ENCODE measurements at regions not wholly inside any gene's neighbourhood (a gene's known extent, or its start where the extent isn't known, plus 50 kb on each side); places are given as distances from the start of the nearest gene placed in this dataset.

DNA sequence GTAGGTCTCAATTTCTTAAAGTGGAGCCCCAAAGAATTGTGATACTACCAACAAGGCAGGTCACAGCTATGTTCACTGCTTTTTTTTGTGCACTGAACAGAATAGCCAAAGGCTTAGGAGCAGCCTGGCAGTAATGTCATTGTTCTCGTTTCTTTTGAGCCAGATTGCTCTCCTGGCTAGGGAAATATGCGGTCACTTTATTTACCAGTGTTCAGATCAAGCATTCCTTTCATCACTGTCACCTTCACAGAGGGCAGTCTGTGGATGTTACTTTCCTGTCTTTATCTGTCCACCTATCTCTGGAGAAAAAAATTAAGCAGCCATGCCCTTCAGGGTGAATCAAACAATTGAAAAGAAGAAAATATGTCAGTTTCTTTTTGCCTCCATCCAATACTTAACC lies 159.6 kb downstream of the BTG1 start:
- Histone ChIP-seq H3K27ac (ENCODE audit: low read length) (no peak overlapping the region), H3K27me3 (ENCODE audit: control insufficient read depth, insufficient read depth, low read length) (no peaks in the 10 kb centered on the region), H3K4me3 (ENCODE audit: low read length) (no peak overlapping the region), H3K4me1 (ENCODE audit: control insufficient read depth, insufficient read depth, low read length) (no peaks in the 10 kb centered on the region), H3K9me3 (ENCODE audit: control insufficient read depth, insufficient read depth, low read length) (no peaks in the 10 kb centered on the region), H3K36me3 (ENCODE audit: control insufficient read depth, insufficient read depth, low read length) (no peaks in the 10 kb centered on the region)
- WGBS (ENCODE audit: insufficient coverage, insufficient read length) = no CpG with 5 or more reads among the region's 2 CpGs
- no peak for DNase-seq (ENCODE audit: low read depth, low spot score)

DNA sequence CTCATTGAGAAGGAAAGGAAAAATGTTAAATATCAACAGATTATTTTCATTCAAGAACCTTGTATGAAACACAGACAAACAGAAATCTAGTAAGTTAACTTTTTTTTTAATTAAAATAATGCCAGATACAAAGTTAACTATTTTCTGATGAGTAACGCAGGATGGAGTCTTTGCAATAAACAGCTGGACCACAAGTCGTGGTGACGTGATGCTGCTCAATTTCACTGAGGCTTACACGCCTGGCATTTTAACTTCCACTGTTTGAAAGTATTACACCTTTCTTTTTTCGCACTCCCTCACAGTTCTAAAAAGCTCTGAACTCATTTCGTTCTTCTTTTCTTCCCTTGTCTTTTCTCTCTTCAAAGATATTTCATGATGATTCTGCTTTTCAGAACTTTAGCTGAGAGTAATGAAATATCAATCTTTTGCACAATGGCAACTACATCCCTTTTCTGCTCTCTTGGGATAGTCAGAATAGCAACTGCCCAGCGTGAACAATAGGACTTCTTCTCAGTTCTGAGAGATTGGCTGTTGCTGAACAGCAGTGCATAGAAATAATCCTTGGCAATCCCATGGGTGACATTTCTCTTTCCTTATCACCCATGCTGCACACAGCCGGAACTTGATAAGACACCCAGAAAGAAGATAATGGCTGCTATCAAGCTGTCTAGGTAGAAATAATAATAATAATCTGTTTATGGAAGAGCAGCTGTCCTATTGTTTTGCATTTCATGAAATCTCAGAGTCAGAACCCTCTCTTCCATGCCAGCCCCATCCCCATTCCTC lies 160.5 kb downstream of the BTG1 start:
- no CpG with 5 or more reads among the region's 8 CpGs for WGBS (ENCODE audit: insufficient coverage, insufficient read length)
- Histone ChIP-seq H3K36me3 (ENCODE audit: control insufficient read depth, insufficient read depth, low read length) (no peaks in the 10 kb centered on the region), H3K4me1 (ENCODE audit: control insufficient read depth, insufficient read depth, low read length) (no peaks in the 10 kb centered on the region), H3K27me3 (ENCODE audit: control insufficient read depth, insufficient read depth, low read length) (no peaks in the 10 kb centered on the region), H3K27ac (ENCODE audit: low read length) (no peak overlapping the region), H3K9me3 (ENCODE audit: control insufficient read depth, insufficient read depth, low read length) (no peaks in the 10 kb centered on the region), H3K4me3 (ENCODE audit: low read length) (no peak overlapping the region)
- no peak for DNase-seq (ENCODE audit: low read depth, low spot score)

DNA sequence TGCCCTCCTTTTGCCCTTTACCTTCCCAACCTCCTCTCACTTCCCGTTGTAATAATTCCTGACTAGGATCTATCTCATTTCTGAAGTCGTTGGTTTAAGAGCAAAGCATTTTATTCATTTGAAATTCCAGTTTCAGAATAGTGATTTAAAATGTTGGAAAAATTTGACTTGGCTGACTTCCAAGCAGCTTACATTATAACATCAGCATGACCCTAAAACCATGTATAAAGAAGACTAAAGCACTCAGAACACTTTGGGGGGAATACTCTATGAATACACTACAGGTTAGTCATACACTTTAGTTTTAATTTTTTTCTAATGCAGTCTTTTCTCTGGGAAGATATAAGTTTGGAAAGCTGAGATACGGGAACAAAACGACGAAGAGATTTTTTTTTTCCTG lies 161.1 kb downstream of the BTG1 start:
- Histone ChIP-seq H3K27me3 (ENCODE audit: control insufficient read depth, insufficient read depth, low read length) (no peaks in the 10 kb centered on the region), H3K27ac (ENCODE audit: low read length) (no peak overlapping the region), H3K36me3 (ENCODE audit: control insufficient read depth, insufficient read depth, low read length) (no peaks in the 10 kb centered on the region), H3K4me3 (ENCODE audit: low read length) (no peak overlapping the region), H3K9me3 (ENCODE audit: control insufficient read depth, insufficient read depth, low read length) (no peaks in the 10 kb centered on the region), H3K4me1 (ENCODE audit: control insufficient read depth, insufficient read depth, low read length) (no peaks in the 10 kb centered on the region)
- no peak for DNase-seq (ENCODE audit: low read depth, low spot score)
- WGBS (ENCODE audit: insufficient coverage, insufficient read length) = no CpG with 5 or more reads among the region's 5 CpGs

DNA sequence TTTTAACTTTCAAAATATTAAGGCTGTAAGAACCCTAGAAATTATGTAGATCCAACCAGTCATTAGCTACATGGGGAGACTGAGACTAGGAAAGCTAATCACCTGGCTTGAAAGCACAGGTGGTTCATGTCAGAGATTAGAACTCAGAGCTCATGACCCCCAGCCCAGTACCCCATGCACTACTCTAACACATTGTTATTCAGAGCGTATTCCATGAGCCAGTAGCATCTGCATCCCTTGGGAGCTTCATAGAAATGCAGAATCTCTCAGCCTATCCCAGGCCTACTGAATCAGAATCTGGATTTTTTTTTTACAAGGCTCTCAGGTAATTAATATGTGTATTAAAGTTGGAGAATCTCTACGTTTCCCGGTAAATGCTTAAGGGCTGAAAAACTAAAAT lies 161.7 kb downstream of the BTG1 start:
- Histone ChIP-seq H3K9me3 (ENCODE audit: control insufficient read depth, insufficient read depth, low read length) (no peaks in the 10 kb centered on the region), H3K36me3 (ENCODE audit: control insufficient read depth, insufficient read depth, low read length) (no peaks in the 10 kb centered on the region), H3K27ac (ENCODE audit: low read length) (no peak overlapping the region), H3K27me3 (ENCODE audit: control insufficient read depth, insufficient read depth, low read length) (no peaks in the 10 kb centered on the region), H3K4me1 (ENCODE audit: control insufficient read depth, insufficient read depth, low read length) (no peaks in the 10 kb centered on the region), H3K4me3 (ENCODE audit: low read length) (no peak overlapping the region)
- WGBS (ENCODE audit: insufficient coverage, insufficient read length) = no CpG with 5 or more reads among the region's 3 CpGs
- DNase-seq (ENCODE audit: low read depth, low spot score) = no peak

DNA sequence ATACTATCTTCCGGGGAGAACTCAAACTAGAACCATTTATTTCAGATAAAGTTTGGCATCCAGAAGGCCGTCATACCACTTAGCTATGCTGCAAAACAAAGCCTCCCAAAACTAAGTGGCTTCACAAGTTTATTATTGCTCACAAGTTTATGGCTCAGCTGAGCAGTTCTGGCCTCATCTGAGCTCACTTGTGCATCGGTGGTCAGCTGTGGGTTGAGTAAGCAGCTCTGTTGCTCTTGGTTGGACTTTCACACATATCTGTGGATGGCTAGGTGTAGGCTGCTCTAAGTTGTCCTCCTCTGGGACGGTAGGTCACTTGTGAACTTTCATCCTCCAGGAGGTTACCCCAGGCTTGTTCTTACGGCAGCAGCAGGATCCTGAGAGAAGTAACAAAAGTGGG lies 162.7 kb downstream of the BTG1 start:
- no peak for DNase-seq (ENCODE audit: low read depth, low spot score)
- Histone ChIP-seq H3K4me1 (ENCODE audit: control insufficient read depth, insufficient read depth, low read length) (no peaks in the 10 kb centered on the region), H3K36me3 (ENCODE audit: control insufficient read depth, insufficient read depth, low read length) (no peaks in the 10 kb centered on the region), H3K27ac (ENCODE audit: low read length) (no peak overlapping the region), H3K27me3 (ENCODE audit: control insufficient read depth, insufficient read depth, low read length) (no peaks in the 10 kb centered on the region), H3K9me3 (ENCODE audit: control insufficient read depth, insufficient read depth, low read length) (no peaks in the 10 kb centered on the region), H3K4me3 (ENCODE audit: low read length) (no peak overlapping the region)
- WGBS (ENCODE audit: insufficient coverage, insufficient read length) = no CpG with 5 or more reads among the region's 5 CpGs

DNA sequence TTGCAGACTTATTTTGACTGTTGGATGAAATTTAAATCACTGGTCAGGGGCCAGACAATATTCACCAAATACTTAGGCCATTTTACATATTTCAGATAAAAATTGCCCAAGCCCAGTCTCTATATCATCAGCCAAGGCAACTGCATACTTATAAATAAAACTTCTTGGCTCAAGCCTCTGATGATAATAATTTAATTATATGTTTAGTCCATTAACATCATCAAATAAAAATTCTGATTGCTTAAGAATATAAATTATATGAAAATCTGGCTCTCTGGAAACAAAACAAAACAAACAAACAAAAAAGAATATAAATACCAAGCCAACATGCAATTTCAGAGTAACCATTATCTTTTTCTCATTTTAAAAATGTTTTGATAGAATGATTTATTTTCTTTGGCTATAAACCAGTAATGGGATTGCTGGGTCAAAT lies 165.2 kb downstream of the BTG1 start:
- no peak for DNase-seq (ENCODE audit: low read depth, low spot score)
- no peak overlapping the region for H3K27ac ChIP-seq (ENCODE audit: low read length)
- H3K4me3 ChIP-seq (ENCODE audit: low read length) = no peak overlapping the region
- H3K9me3 ChIP-seq (ENCODE audit: control insufficient read depth, insufficient read depth, low read length) = no peaks in the 10 kb centered on the region
- H3K36me3 ChIP-seq (ENCODE audit: control insufficient read depth, insufficient read depth, low read length) = no peaks in the 10 kb centered on the region
- H3K4me1 ChIP-seq (ENCODE audit: control insufficient read depth, insufficient read depth, low read length) = no peaks in the 10 kb centered on the region
- no peaks in the 10 kb centered on the region for H3K27me3 ChIP-seq (ENCODE audit: control insufficient read depth, insufficient read depth, low read length)

DNA sequence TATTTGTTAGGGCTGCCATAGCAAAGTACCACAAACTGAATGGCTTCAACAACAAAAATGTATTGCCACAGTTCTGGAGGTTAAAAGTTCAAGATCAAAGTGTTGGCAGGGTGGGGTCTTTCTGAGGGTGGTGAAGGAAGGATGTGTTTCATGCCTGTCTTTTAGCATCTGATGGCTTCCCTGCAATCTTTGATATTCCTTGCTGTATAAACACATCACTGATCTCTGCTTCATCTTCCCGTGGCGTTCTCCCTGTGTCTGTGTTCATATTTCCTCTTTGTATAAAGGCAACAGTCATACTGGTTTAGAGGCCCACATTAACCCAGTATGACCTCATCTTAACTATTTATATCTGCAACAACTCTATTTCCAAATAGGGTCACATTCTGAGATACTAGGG lies 167.5 kb downstream of the BTG1 start:
- H3K36me3 ChIP-seq (ENCODE audit: control insufficient read depth, insufficient read depth, low read length) = no peaks in the 10 kb centered on the region
- WGBS (ENCODE audit: insufficient coverage, insufficient read length) = no CpG with 5 or more reads among the region's 2 CpGs
- DNase-seq (ENCODE audit: low read depth, low spot score) = no peak
- no peaks in the 10 kb centered on the region for H3K27me3 ChIP-seq (ENCODE audit: control insufficient read depth, insufficient read depth, low read length)
- no peak overlapping the region for H3K27ac ChIP-seq (ENCODE audit: low read length)
- H3K4me3 ChIP-seq (ENCODE audit: low read length) = no peak overlapping the region
- H3K9me3 ChIP-seq (ENCODE audit: control insufficient read depth, insufficient read depth, low read length) = no peaks in the 10 kb centered on the region
- H3K4me1 ChIP-seq (ENCODE audit: control insufficient read depth, insufficient read depth, low read length) = no peaks in the 10 kb centered on the region

DNA sequence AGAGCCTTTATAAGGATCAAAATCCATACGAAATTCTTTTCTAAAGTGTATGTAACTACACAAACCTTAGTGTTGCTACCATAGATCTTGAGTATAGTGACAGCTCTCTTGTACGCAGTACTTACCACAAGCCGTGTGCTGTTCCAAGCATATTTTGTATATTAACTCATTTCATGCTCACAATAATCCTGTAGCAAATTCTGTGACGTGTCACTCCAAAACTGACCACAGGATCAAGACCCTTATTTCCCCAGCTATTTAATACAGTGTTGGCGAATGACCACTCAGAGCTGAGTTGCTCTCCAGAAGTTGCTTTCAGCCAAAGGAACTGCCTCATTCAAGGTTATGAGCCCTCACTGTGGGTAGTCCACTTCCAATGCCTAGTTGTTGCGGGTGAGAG lies 169.8 kb downstream of the BTG1 start:
- DNase-seq (ENCODE audit: low read depth, low spot score) = no peak

DNA sequence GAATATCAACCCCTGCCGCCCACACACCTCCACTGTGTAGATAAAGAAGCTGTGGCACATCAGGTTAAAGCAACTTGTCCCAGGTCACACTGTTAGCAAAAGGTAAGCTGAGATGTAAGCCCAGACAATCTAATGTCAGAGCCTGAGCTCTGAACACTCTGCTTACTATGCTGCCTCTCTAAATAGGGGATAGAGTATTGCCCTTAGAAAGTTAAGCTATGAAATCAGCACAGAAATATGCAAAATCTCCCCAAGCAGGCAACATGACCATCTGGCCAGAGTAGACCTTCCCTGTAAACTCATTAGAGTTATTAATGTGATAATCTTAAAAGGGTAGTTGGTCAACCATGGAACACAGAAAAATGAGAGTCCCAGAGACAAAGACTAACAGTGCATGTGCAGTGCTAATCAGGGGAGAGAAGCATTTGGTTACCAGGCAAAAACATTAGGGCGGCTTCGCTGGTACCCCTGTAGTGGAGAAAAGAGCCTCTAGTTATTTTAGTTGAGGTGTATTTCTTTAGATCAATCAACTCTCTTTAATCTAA lies 171.0 kb downstream of the BTG1 start:
- H3K4me3 ChIP-seq (ENCODE audit: low read length) = no peak overlapping the region
- no peak for DNase-seq (ENCODE audit: low read depth, low spot score)
- no peaks in the 10 kb centered on the region for H3K36me3 ChIP-seq (ENCODE audit: control insufficient read depth, insufficient read depth, low read length)
- H3K4me1 ChIP-seq (ENCODE audit: control insufficient read depth, insufficient read depth, low read length) = no peaks in the 10 kb centered on the region
- H3K27me3 ChIP-seq (ENCODE audit: control insufficient read depth, insufficient read depth, low read length) = no peaks in the 10 kb centered on the region
- no peak overlapping the region for H3K27ac ChIP-seq (ENCODE audit: low read length)
- WGBS (ENCODE audit: insufficient coverage, insufficient read length) = no CpG with 5 or more reads among the region's 3 CpGs
- no peaks in the 10 kb centered on the region; the same call in 1 of the 2 replicates for H3K9me3 ChIP-seq (ENCODE audit: control insufficient read depth, insufficient read depth, low read length)

More for the DNA sequence above, 169.8 kb downstream of the BTG1 start:
- H3K27me3 ChIP-seq (ENCODE audit: control insufficient read depth, insufficient read depth, low read length) = no peaks in the 10 kb centered on the region
- no peak overlapping the region for H3K27ac ChIP-seq (ENCODE audit: low read length)
- no peaks in the 10 kb centered on the region for H3K36me3 ChIP-seq (ENCODE audit: control insufficient read depth, insufficient read depth, low read length)
- no peak overlapping the region for H3K4me3 ChIP-seq (ENCODE audit: low read length)
- no peaks in the 10 kb centered on the region for H3K4me1 ChIP-seq (ENCODE audit: control insufficient read depth, insufficient read depth, low read length)
- no CpG with 5 or more reads among the region's 6 CpGs for whole genome bisulfite sequencing (ENCODE audit: insufficient coverage, insufficient read length)
- no peaks in the 10 kb centered on the region for H3K9me3 ChIP-seq (ENCODE audit: control insufficient read depth, insufficient read depth, low read length)

DNA sequence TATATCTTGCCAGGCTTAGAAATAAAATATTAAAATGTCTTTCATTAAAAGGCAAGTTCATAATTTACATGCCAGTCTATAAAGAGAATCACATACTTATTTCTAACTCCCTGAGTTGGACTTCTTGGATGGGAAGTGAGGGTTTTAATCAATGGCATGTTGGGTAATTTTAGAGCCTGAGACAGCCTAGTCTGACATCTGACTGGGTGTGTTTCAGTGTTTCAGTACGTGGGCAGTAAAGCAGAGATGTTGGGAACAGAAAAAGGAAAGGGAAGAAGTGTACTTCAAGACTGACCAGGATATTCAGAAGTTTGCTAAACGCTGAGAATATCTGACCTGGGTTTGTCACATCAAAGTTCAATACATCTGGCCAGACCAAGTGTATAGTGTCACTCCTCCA lies 171.8 kb downstream of the BTG1 start:
- no CpG with 5 or more reads among the region's 2 CpGs for WGBS (ENCODE audit: insufficient coverage, insufficient read length)
- no peaks in the 10 kb centered on the region for H3K36me3 ChIP-seq (ENCODE audit: control insufficient read depth, insufficient read depth, low read length)
- H3K4me3 ChIP-seq (ENCODE audit: low read length) = no peak overlapping the region
- no peak overlapping the region for H3K27ac ChIP-seq (ENCODE audit: low read length)
- H3K27me3 ChIP-seq (ENCODE audit: control insufficient read depth, insufficient read depth, low read length) = no peaks in the 10 kb centered on the region
- H3K9me3 ChIP-seq (ENCODE audit: control insufficient read depth, insufficient read depth, low read length) = no peaks in the 10 kb centered on the region; the same call in 1 of the 2 replicates
- DNase-seq (ENCODE audit: low read depth, low spot score) = no peak
- H3K4me1 ChIP-seq (ENCODE audit: control insufficient read depth, insufficient read depth, low read length) = no peaks in the 10 kb centered on the region

DNA sequence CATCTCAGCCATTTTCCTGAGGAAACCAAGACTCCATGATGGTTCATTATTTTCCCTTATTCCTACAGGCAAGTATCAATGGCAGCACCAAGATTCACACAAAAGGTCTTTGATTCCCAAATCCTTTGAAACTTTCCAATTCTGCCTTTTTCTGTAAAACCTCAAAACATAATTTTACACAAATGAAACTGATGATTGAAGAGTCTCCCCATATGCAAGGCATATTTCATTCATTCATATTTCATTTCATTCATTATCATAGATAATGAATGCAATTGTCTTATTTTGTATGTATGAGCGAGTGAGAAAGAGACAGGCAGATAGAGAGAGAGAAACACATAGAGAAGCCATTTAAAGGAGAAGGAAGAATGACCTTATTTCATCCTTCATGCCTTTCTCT lies 172.8 kb downstream of the BTG1 start:
- H3K27me3 ChIP-seq (ENCODE audit: control insufficient read depth, insufficient read depth, low read length) = no peaks in the 10 kb centered on the region
- H3K27ac ChIP-seq (ENCODE audit: low read length) = no peak overlapping the region
- H3K9me3 ChIP-seq (ENCODE audit: control insufficient read depth, insufficient read depth, low read length) = no peaks in the 10 kb centered on the region; the same call in 1 of the 2 replicates
- H3K4me3 ChIP-seq (ENCODE audit: low read length) = no peak overlapping the region
- no peak for DNase-seq (ENCODE audit: low read depth, low spot score)
- no peaks in the 10 kb centered on the region for H3K36me3 ChIP-seq (ENCODE audit: control insufficient read depth, insufficient read depth, low read length)
- whole genome bisulfite sequencing (ENCODE audit: insufficient coverage, insufficient read length) = no CpG with 5 or more reads among the region's 1 CpG
- H3K4me1 ChIP-seq (ENCODE audit: control insufficient read depth, insufficient read depth, low read length) = no peaks in the 10 kb centered on the region
